Pulmonary artery endothelial cell (primary cell): ENCODE measurements at regions not wholly inside any gene's neighbourhood (a gene's known extent, or its start where the extent isn't known, plus 50 kb on each side); places are given as distances from the start of the nearest gene placed in this dataset.

Experiments used
- DNase-seq: peaks from one replicate; pipeline ENCODE4 v3.0.0-alpha.2; 2011; ENCODE audit warnings: low read depth, low spot score

DNA sequence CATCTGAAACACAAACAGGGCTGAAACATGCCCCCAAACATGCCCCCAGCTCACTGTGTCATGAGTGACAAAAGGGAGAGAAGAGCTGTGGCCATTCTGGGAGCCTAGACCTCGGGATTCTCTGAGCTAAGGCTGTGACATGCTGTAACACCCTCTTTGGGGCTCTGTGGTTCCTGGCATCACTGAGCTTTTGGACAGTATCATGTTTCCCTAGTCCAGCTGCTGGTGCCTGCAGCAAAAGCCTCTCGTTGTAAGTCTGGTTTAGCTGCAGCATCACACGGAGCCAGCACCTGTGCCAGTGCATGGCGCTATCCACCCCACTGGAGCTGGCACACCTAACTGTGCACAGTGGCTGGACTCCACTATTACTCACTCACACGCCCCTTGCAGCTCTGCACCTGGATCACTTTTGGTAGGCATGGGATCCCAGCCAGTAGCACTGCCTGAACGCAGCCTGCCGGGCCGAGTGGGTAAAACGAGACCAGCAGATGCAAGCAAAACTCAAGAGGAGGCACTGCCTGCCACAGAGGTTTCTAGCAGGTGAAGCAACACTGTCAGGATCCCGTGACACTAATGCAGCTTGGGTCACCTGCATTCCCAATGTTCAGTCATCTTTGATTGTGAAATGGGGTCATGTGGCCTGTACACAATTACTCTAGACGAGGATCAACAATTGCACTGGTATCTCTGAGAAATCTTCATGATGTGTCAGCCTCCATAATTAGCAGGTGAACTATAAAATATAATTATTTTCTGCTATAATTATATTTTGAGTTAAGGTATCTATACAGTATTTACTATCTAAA is 547.2 kb downstream of the ZNF804A start:
- no peak for DNase-seq

GRCh38 chr2:185147361-185147760 is 549.0 kb downstream of the ZNF804A start:
- no peak for DNase-seq

GRCh38 chr2:185152186-185152585 is 553.9 kb downstream of the ZNF804A start:
- no peak for DNase-seq

DNA sequence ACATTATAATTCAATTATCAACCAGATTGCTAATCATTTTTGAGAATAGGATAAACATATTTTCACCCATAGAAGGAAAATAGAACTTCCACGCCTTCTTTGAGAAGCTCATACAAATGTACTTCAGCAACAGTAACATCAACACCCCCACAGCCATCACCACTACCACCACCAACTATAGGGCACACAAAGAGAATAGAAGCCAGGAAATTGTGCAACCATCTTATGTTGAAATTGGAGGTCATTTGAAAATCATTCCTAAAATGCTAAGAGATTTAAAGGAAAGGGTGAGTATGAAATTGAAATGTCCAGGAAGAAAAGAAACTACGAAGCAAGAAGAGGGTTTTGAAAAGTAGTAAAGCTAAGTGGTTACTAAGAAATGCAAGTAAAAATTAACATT is 563.4 kb downstream of the ZNF804A start:
- no peak for DNase-seq

DNA sequence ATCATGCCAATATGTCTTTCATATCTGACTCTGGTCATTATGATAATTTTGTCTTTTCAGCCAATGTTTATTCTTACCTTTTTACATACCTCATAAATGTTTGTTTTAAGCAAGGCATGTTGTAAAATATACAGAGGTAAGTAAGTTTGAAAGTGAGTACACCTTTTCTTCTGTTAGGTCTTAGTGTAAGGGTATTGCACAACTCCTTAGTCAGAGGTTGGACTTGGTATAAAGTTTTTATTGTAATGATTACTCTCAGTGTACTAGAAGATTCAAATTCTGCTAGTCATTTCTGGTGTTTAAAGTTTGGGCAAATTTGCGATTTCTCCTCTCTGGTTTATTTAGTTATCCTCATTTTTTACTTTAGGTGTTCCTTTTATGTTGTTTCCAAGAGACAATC is 564.3 kb upstream of the FSIP2 start:
- DNase-seq = no peak

DNA sequence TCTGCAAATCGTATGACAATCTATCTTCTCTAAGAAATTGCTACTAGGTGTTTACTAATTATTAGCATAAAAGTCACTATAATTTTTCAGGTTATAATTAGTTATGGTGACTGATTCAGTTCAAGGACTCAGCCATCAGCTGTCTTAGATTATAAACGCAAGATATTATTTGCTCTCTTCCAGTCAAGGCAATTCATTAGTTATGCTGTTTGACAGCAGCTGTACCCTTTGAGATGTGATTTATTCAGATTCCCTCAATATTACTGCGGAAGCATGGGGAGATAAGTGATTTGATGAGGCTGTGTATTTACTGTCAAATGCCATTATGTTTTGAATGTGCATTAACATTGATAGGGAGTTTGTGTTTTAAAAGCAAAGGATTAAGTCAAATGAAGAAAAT is 558.9 kb upstream of the FSIP2 start:
- no peak for DNase-seq

- no peak for DNase-seq
Observed at GRCh38 chr2:185181901-185182300, 556.7 kb upstream of the FSIP2 start.

- DNase-seq = no peak
Observed at GRCh38 chr2:185185044-185185443, 553.6 kb upstream of the FSIP2 start.

- no peak for DNase-seq
Observed at GRCh38 chr2:185187421-185187820, 551.2 kb upstream of the FSIP2 start.

DNA sequence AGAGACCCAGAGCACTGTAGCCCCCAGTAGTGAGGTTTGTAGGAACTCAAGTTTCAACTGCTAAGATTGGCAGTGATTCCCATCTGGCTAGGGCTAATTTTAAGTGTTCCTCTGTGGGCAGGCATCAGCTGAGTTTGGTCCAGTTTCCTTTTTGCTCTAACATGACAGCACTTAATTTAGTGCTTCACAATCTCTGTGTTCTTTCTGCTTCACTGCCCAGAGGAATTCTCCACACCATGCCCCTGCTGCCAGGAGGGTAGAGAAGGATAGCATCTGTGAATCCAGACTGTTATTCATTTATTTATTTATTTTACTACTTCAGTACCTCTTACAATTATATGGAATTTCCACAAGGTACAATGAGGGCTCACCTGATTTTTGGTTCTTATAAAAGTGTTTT is 549.9 kb upstream of the FSIP2 start:
- DNase-seq = no peak

DNA sequence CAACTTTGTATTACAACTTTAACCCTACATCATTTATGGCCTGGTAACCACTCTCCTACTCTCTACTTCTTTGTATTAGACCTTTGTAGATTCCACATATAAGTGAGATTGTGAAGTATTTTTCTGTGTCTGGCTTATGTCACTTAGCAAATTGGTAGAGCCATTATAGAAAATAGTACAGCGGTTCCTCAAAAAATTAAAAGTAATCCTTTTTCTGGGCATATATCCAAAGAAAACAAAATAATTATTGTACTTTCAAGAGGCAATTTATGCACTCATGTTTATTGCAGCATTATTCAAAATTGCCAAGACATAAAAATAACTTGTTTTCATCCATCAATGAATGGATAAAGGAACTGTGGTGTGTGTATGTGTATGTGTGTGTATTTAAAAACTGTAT is 537.5 kb upstream of the FSIP2 start:
- no peak for DNase-seq

- DNase-seq = no peak
Observed at GRCh38 chr2:185202381-185202780, 536.2 kb upstream of the FSIP2 start.

- no peak for DNase-seq
Observed at GRCh38 chr2:185202945-185203528, 535.6 kb upstream of the FSIP2 start.

- DNase-seq = no peak
Observed at GRCh38 chr2:185208261-185208660, 530.3 kb upstream of the FSIP2 start.

GRCh38 chr2:185215497-185215896 is 523.1 kb upstream of the FSIP2 start:
- no peak for DNase-seq

GRCh38 chr2:185219981-185220380 is 518.6 kb upstream of the FSIP2 start:
- no peak for DNase-seq

DNA sequence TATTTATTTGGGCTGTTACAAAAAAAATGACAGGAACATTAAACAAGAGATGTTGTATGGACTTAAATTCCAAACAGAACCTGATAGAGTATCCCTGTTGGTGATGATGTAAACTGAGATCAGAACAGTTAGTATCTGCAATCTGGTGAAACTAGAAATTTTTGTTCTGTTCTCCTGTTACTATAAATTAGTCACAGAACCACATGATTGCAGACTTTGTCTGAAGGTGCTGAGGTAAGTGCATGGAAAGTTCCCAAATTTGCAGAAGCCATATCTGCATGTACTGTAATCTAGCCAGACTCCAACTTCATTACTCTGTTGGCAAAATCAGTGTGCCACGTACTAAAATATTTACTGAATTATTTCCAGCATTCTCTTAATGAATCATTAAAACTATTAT is 516.3 kb upstream of the FSIP2 start:
- DNase-seq = no peak

DNA sequence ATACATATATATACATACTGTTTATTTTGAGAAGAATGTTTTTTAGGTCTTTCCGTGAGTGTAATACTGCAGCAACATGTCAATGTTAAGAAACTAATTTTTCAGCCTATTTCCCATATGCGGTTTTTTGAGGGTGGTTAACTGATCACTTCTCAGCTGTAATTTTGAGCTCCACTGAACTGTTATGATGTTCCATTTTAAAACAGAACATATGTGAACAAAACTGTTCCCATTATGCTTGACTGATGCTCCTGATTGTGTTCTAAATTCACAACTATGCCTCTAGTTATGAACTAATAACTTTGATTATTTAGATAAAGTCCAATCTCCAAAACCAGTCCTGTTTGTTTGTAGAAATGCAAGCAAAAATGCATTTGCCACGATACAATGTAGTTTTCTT is 511.2 kb upstream of the FSIP2 start:
- no peak for DNase-seq

DNA sequence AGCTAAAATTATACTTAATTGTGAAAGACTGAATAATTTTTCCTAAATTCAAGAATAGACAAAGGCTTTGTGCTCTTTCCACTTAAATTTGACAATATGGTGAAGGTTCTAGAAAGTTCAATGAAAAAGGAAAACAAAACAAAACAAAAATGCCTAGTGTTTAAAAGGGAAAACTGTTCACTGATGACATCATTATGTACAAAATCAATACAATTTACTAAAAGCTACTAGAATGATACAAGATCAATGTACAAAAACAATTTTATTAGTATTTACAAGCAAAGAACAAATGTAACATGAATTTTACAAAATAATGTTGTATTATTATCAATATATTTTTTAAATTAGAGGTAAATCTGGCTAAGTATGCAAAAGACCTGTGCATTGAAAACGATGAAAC is 499.1 kb upstream of the FSIP2 start:
- no peak for DNase-seq

GRCh38 chr2:185240796-185241195 is 497.8 kb upstream of the FSIP2 start:
- DNase-seq = no peak

GRCh38 chr2:185241556-185241955 is 497.0 kb upstream of the FSIP2 start:
- DNase-seq = no peak

- DNase-seq = no peak
Observed at GRCh38 chr2:185242462-185242861, 496.1 kb upstream of the FSIP2 start.

DNA sequence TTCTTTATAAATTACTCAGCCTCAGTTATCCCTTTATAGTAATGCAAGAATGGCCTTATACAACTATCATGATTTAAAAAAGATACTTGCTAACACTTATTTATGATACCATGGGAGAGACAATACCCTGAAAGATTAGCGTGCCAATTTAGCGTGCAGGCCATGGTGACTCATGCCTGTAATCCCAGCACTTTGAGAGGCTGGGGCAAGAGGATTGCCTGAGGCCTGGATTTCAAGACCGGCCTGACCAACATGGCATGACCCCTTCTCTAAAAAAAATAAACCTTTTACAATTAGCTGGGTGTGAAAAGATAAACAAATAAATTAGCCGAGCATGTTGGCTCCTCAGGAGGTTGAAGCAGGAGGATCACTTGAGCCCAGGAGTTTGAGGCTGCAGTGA is 493.4 kb upstream of the FSIP2 start:
- no peak for DNase-seq
